NB4 (cell line): ENCODE measurements at regions not wholly inside any gene's neighbourhood (a gene's known extent, or its start where the extent isn't known, plus 50 kb on each side); places are given as distances from the start of the nearest gene placed in this dataset.

Source experiments
- MYC ChIP-seq: IDR thresholded peaks from 2 replicates; pipeline ENCODE4 v1.6.1; 2011; ENCODE audit warnings: low read depth, low read length
- POLR2A ChIP-seq: IDR thresholded peaks from 2 replicates; pipeline ENCODE4 v1.6.1; 2011; ENCODE audit warnings: mild to moderate bottlenecking; ENCODE audit not compliant: insufficient read length; ENCODE audit errors: extremely low read depth
- TF ChIP-seq, protein P1 (sequence below): IDR thresholded peaks from one replicate; pipeline ENCODE4 v1.5.1; 2012; ENCODE audit warnings: low read depth, low read length
- TF ChIP-seq, protein P2 (sequence below): IDR thresholded peaks from 2 replicates; pipeline ENCODE4 v1.6.1; 2011; ENCODE audit warnings: low read depth, low read length

DNA sequence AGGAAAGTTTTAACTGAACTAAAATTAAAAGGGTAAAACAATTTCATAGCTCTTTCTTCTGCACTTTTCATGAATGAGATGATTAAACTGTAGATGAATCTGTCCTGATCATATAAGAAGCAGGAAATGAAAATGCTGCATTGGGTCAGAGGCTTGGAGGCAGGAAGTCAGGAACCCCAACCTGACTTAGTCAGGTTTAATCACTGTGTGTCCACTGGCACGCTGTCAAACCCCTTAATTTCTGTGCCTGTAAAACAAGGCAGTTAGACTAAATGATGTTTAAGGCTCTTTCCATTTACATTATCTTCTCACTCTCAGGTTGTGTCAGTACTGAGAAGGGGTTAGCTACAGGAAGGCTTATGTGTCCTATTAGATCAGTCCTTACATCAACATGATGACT, 193.3 kb upstream of the TTC14 start:
- TF ChIP-seq, protein P1, sequence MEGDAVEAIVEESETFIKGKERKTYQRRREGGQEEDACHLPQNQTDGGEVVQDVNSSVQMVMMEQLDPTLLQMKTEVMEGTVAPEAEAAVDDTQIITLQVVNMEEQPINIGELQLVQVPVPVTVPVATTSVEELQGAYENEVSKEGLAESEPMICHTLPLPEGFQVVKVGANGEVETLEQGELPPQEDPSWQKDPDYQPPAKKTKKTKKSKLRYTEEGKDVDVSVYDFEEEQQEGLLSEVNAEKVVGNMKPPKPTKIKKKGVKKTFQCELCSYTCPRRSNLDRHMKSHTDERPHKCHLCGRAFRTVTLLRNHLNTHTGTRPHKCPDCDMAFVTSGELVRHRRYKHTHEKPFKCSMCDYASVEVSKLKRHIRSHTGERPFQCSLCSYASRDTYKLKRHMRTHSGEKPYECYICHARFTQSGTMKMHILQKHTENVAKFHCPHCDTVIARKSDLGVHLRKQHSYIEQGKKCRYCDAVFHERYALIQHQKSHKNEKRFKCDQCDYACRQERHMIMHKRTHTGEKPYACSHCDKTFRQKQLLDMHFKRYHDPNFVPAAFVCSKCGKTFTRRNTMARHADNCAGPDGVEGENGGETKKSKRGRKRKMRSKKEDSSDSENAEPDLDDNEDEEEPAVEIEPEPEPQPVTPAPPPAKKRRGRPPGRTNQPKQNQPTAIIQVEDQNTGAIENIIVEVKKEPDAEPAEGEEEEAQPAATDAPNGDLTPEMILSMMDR, result no peak
- TF ChIP-seq POLR2A (no peak), MYC (no peak)
- TF ChIP-seq, protein P2, sequence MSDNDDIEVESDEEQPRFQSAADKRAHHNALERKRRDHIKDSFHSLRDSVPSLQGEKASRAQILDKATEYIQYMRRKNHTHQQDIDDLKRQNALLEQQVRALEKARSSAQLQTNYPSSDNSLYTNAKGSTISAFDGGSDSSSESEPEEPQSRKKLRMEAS, result no peak
